Vagina (tissue), 2 donors: ENCODE measurements at regions not wholly inside any gene's neighbourhood (a gene's known extent, or its start where the extent isn't known, plus 50 kb on each side); places are given as distances from the start of the nearest gene placed in this dataset.

Experiments used
- DNase-seq, 2 donors: peaks; one replicate each; pipeline ENCODE4 v3.0.0-alpha.2; 2017; ENCODE audit errors: extremely low spot score in 2 of 2
- H3K27ac ChIP-seq: fragments of 200-600 bp; sonication (generic); one replicate; pipeline ENCODE4 v1.5.1; 2019
- H3K27me3 ChIP-seq: fragments of 200-600 bp; sonication (generic); one replicate; pipeline ENCODE4 v1.5.1; 2019
- H3K36me3 ChIP-seq, 2 donors: fragments of 200-600 bp; sonication (generic); one replicate each; pipeline ENCODE4 v1.5.1; 2017 to 2019
- H3K4me1 ChIP-seq: fragments of 200-600 bp; sonication (generic); one replicate; pipeline ENCODE4 v1.5.1; 2019
- H3K4me3 ChIP-seq, 2 donors: fragments of 200-600 bp; sonication (generic); 1 replicate in 1 of 2; 2 replicates in 1 of 2; pipeline ENCODE4 v1.5.1; 2016 to 2019
- H3K9me3 ChIP-seq: fragments of 200-600 bp; sonication (generic); one replicate; pipeline ENCODE4 v1.5.1; 2019
- CTCF ChIP-seq, 3 experiments: fragments of 450-650 bp in 2 of 3; fragments of 200-600 bp in 1 of 3; sonication (generic) in 1 of 3; IDR thresholded peaks; one replicate each; pipeline ENCODE4 v1.5.1; 2017 to 2019; ENCODE audit warnings: antibody characterized with exemption in 3 of 3, mild to moderate bottlenecking in 2 of 3, moderate library complexity in 2 of 3
- POLR2A ChIP-seq, 2 donors: fragments of 450-650 bp; IDR thresholded peaks; one replicate each; pipeline ENCODE4 v1.6.1; 2017; ENCODE audit warnings: antibody characterized with exemption in 2 of 2, mild to moderate bottlenecking in 2 of 2, moderate library complexity in 2 of 2
- POLR2AphosphoS5 ChIP-seq, 2 donors: sonication (generic); formaldehyde crosslinking; IDR thresholded peaks; one replicate each; pipeline ENCODE4 v1.9.0; 2017; ENCODE audit warnings: antibody characterized with exemption in 2 of 2, mild to moderate bottlenecking in 2 of 2, low read depth in 1 of 2; ENCODE audit not compliant: insufficient read depth in 1 of 2
- intact Hi-C: fragments of 100-400 bp; cut with DNase I; formaldehyde crosslinking; loops from one replicate; pipeline ENCODE4 v1.15.1; 2023

- no peak overlapping the region for H3K27ac ChIP-seq
- H3K27me3 ChIP-seq: no peaks in the 10 kb centered on the region
- TF ChIP-seq POLR2AphosphoS5 (IDR thresholded peaks at IDR 0.05; ENCODE audit: insufficient read depth in 1 of 2, low read depth in 1 of 2) (no peak), POLR2A (IDR thresholded peaks at IDR 0.05) (no peak), CTCF (IDR thresholded peaks at IDR 0.05) (no peak)
- no peak for DNase-seq
- no peaks in the 10 kb centered on the region for H3K36me3 ChIP-seq
- no peak overlapping the region for H3K4me3 ChIP-seq
- peaks cover 10% of the 10 kb centered on the region for H3K4me1 ChIP-seq
- intact Hi-C loops: loop anchor here (10.0 kb wide), 1 partner anchor 233 kb away; no protein-coding TSS in a partner anchor
- H3K9me3 ChIP-seq: no peaks in the 10 kb centered on the region
These were observed 480.7 kb downstream of the NPHP4 start for GRCh38 chr1:5511381-5512097.

GRCh38 chr1:5509664-5510452, 482.4 kb downstream of the NPHP4 start:
- no peak for DNase-seq
- no peaks in the 10 kb centered on the region for H3K9me3 ChIP-seq
- intact Hi-C loops: loop anchor here (10.0 kb wide), 1 partner anchor 235 kb away; no protein-coding TSS in a partner anchor
- H3K36me3 ChIP-seq: no peaks in the 10 kb centered on the region
- H3K27ac ChIP-seq: no peak overlapping the region
- peaks cover 10% of the 10 kb centered on the region for H3K4me1 ChIP-seq
- TF ChIP-seq POLR2AphosphoS5 (IDR thresholded peaks at IDR 0.05; ENCODE audit: insufficient read depth in 1 of 2, low read depth in 1 of 2) (no peak), POLR2A (IDR thresholded peaks at IDR 0.05) (no peak), CTCF (IDR thresholded peaks at IDR 0.05) (peak; percentile 77 to 95 (median 83))
- H3K27me3 ChIP-seq: no peaks in the 10 kb centered on the region
- no peak overlapping the region for H3K4me3 ChIP-seq

GRCh38 chr1:5508669-5509330, 483.4 kb downstream of the NPHP4 start:
- Histone ChIP-seq H3K36me3 (no peaks in the 10 kb centered on the region), H3K4me1 (peaks cover 18% of the 10 kb centered on the region), H3K27ac (no peak overlapping the region), H3K4me3 (no peak overlapping the region), H3K27me3 (no peaks in the 10 kb centered on the region), H3K9me3 (no peaks in the 10 kb centered on the region)
- TF ChIP-seq CTCF (IDR thresholded peaks at IDR 0.05) (no peak), POLR2A (IDR thresholded peaks at IDR 0.05) (no peak), POLR2AphosphoS5 (IDR thresholded peaks at IDR 0.05; ENCODE audit: insufficient read depth in 1 of 2, low read depth in 1 of 2) (no peak)
- no peak for DNase-seq
- intact Hi-C loops: no loop called here

GRCh38 chr1:5507340-5507739, 484.9 kb downstream of the NPHP4 start:
- intact Hi-C loops: no loop called here
- no peak overlapping the region for H3K4me3 ChIP-seq
- no peaks in the 10 kb centered on the region for H3K36me3 ChIP-seq
- peaks cover 27% of the 10 kb centered on the region for H3K4me1 ChIP-seq
- H3K9me3 ChIP-seq: no peaks in the 10 kb centered on the region
- no peak for TF ChIP-seq POLR2A (IDR thresholded peaks at IDR 0.05)
- TF ChIP-seq POLR2AphosphoS5 (IDR thresholded peaks at IDR 0.05; ENCODE audit: insufficient read depth in 1 of 2, low read depth in 1 of 2): no peak
- TF ChIP-seq CTCF (IDR thresholded peaks at IDR 0.05): no peak
- no peak for DNase-seq
- H3K27ac ChIP-seq: no peak overlapping the region
- no peaks in the 10 kb centered on the region for H3K27me3 ChIP-seq
